Posterior cingulate gyrus (tissue), 11 donors: ENCODE measurements at regions not wholly inside any gene's neighbourhood (a gene's known extent, or its start where the extent isn't known, plus 50 kb on each side); places are given as distances from the start of the nearest gene placed in this dataset.

ENCODE experiments used
- DNase-seq, 10 donors: peaks; one replicate each; pipeline versions ENCODE4 v3.0.0 to v3.0.0-alpha.2; 2020 to 2021; ENCODE audit warnings: mixed read lengths in 3 of 10
- intact Hi-C: fragments of 100-400 bp; cut with DNase I; formaldehyde crosslinking; loops from one replicate; pipeline ENCODE4 v1.15.1; 2023

GRCh38 chr14:104486222-104486923 is 93.2 kb upstream of the C14orf180 start:
- intact Hi-C loops = no loop called here

GRCh38 chr14:104494483-104494882 is 85.1 kb upstream of the C14orf180 start:
- intact Hi-C loops = no loop called here
- no peak for DNase-seq

More at GRCh38 chr14:104486222-104486923, 93.2 kb upstream of the C14orf180 start:
- no peak for DNase-seq

- no peak for DNase-seq
- intact Hi-C loops = no loop called here
Measured at GRCh38 chr14:104496095-104496494, 83.5 kb upstream of the C14orf180 start.

GRCh38 chr14:104499784-104500760 is 79.5 kb upstream of the C14orf180 start:
- DNase-seq = peak in 1 of 10 donors; percentile 74
- intact Hi-C loops = no loop called here

- intact Hi-C loops = no loop called here
Measured at GRCh38 chr14:104502060-104502459, 77.5 kb upstream of the C14orf180 start.

GRCh38 chr14:104503691-104504090 is 75.9 kb upstream of the C14orf180 start:
- intact Hi-C loops = no loop called here
- no peak for DNase-seq

More at GRCh38 chr14:104502060-104502459, 77.5 kb upstream of the C14orf180 start:
- DNase-seq = no peak

GRCh38 chr14:104504172-104504735 is 75.3 kb upstream of the C14orf180 start:
- peak in 1 of 10 donors; percentile 21 for DNase-seq
- intact Hi-C loops = no loop called here

- DNase-seq = no peak
- intact Hi-C loops = no loop called here
Measured at GRCh38 chr14:104505085-104506074, 74.2 kb upstream of the C14orf180 start.

- no peak for DNase-seq
- intact Hi-C loops = no loop called here
Measured at GRCh38 chr14:104506461-104507253, 72.9 kb upstream of the C14orf180 start.

GRCh38 chr14:104507443-104507842 is 72.1 kb upstream of the C14orf180 start:
- DNase-seq = peak in 1 of 10 donors; percentile 43
- intact Hi-C loops = no loop called here

GRCh38 chr14:104509673-104510072 is 69.9 kb upstream of the C14orf180 start:
- peak in 1 of 10 donors; percentile 82 for DNase-seq
- intact Hi-C loops = no loop called here

- intact Hi-C loops = no loop called here
- DNase-seq = no peak
Measured at GRCh38 chr14:104510216-104510615, 69.3 kb upstream of the C14orf180 start.

GRCh38 chr14:104510794-104511611 is 68.6 kb upstream of the C14orf180 start:
- intact Hi-C loops = no loop called here
- peak; percentile 51 to 95 (median 70) for DNase-seq

- DNase-seq = peak in 1 of 10 donors; percentile 73
- intact Hi-C loops = no loop called here
Measured at GRCh38 chr14:104512061-104512460, 67.5 kb upstream of the C14orf180 start.

GRCh38 chr14:104512771-104513640 is 66.6 kb upstream of the C14orf180 start:
- DNase-seq = peak in 3 of 10 donors; percentile 14 to 86 (median 71)
- intact Hi-C loops = no loop called here

GRCh38 chr14:104513641-104514046 is 65.9 kb upstream of the C14orf180 start:
- intact Hi-C loops = no loop called here
- no peak for DNase-seq
